ENCODE measurements at regions not wholly inside any gene's neighbourhood (a gene's known extent, or its start where the extent isn't known, plus 50 kb on each side); places are given as distances from the start of the nearest gene placed in this dataset.

- TF ChIP-seq, protein P1, sequence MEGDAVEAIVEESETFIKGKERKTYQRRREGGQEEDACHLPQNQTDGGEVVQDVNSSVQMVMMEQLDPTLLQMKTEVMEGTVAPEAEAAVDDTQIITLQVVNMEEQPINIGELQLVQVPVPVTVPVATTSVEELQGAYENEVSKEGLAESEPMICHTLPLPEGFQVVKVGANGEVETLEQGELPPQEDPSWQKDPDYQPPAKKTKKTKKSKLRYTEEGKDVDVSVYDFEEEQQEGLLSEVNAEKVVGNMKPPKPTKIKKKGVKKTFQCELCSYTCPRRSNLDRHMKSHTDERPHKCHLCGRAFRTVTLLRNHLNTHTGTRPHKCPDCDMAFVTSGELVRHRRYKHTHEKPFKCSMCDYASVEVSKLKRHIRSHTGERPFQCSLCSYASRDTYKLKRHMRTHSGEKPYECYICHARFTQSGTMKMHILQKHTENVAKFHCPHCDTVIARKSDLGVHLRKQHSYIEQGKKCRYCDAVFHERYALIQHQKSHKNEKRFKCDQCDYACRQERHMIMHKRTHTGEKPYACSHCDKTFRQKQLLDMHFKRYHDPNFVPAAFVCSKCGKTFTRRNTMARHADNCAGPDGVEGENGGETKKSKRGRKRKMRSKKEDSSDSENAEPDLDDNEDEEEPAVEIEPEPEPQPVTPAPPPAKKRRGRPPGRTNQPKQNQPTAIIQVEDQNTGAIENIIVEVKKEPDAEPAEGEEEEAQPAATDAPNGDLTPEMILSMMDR (IDR thresholded peaks at IDR 0.05; ENCODE audit: poor library complexity): no peak
- no peak for TF ChIP-seq EZH2 (IDR thresholded peaks at IDR 0.05; ENCODE audit: borderline replicate concordance)
Measured at GRCh38 chr12:85573635-85574214, 262.5 kb downstream of the RASSF9 start.
